PC-3 (cell line): ENCODE measurements at regions not wholly inside any gene's neighbourhood (a gene's known extent, or its start where the extent isn't known, plus 50 kb on each side); places are given as distances from the start of the nearest gene placed in this dataset.

Experiments
- EZH2 ChIP-seq: fragments of 300-600 bp; sonication (generic); IDR thresholded peaks from one replicate; pipeline ENCODE4 v1.6.1; 2017; ENCODE audit warnings: antibody characterized with exemption, mild to moderate bottlenecking, low read length; ENCODE audit not compliant: unreplicated experiment
- EZH2phosphoT487 ChIP-seq: fragments of 300-600 bp; sonication (generic); IDR thresholded peaks from 2 replicates; pipeline ENCODE4 v1.6.1; 2018; ENCODE audit warnings: mild to moderate bottlenecking, antibody characterized with exemption, low read length, borderline replicate concordance
- TF ChIP-seq, protein P1 (sequence below): fragments of 300-600 bp; sonication (generic); conservative IDR thresholded peaks from 2 replicates; pipeline ENCODE4 v1.5.1; 2017; ENCODE audit warnings: antibody characterized with exemption, low read depth, mild to moderate bottlenecking, low read length

DNA sequence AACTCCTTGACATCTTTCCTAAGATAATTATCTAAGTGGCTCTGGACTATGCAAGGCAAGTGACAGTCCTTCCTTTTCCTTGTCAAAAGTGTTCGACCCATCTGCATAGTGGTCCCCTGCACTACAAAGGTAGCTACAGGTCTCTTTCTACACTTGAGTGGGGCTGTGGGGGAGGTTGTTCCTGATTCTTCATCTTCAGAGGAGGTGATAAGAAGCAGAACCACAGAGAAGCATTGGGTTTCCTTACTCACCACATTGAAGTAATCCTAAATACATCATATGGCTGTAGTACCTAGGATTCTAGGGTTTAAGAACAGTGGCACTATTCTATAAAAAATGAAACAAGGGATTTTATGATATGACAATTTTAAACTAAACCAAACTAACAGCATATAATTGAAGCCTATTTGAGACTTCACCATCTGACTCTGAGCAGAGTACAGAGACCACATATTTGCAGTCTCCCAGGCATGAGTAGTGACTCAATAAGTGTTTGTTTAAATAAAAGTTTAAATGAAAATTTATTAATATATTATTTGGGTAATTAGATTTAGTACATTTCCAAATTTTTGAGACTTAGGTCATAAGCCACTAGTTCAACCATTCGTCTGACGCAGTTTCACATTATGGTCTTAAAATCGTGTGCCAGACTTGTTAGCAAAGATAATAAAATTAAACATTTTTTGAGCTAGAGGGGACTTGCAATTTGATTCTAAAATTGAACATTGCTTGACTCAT, 54.9 kb upstream of the NEK7 start:
- TF ChIP-seq, protein P1, sequence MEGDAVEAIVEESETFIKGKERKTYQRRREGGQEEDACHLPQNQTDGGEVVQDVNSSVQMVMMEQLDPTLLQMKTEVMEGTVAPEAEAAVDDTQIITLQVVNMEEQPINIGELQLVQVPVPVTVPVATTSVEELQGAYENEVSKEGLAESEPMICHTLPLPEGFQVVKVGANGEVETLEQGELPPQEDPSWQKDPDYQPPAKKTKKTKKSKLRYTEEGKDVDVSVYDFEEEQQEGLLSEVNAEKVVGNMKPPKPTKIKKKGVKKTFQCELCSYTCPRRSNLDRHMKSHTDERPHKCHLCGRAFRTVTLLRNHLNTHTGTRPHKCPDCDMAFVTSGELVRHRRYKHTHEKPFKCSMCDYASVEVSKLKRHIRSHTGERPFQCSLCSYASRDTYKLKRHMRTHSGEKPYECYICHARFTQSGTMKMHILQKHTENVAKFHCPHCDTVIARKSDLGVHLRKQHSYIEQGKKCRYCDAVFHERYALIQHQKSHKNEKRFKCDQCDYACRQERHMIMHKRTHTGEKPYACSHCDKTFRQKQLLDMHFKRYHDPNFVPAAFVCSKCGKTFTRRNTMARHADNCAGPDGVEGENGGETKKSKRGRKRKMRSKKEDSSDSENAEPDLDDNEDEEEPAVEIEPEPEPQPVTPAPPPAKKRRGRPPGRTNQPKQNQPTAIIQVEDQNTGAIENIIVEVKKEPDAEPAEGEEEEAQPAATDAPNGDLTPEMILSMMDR: no peak
- TF ChIP-seq EZH2: no peak
- no peak for TF ChIP-seq EZH2phosphoT487
